GM20000 (cell line): ENCODE measurements at regions not wholly inside any gene's neighbourhood (a gene's known extent, or its start where the extent isn't known, plus 50 kb on each side); places are given as distances from the start of the nearest gene placed in this dataset.
"Not testable (repeated sequence)": the region's sequence is repeated elsewhere in the genome, so short reads cannot be mapped to it uniquely, and the experiment has no call there.

Experiments used
- DNase-seq: peaks from one replicate; pipeline ENCODE4 v3.0.0; 2012; ENCODE audit warnings: low spot score
- CTCF ChIP-seq: IDR thresholded peaks from 2 replicates; pipeline ENCODE4 v1.5.1; 2012; ENCODE audit warnings: mild to moderate bottlenecking, control low read depth; ENCODE audit errors: extremely low read depth, missing control alignments

- DNase-seq: no peak
- TF ChIP-seq CTCF: no peak
Observed at GRCh38 chr5:53782620-53783019, 222.2 kb downstream of the NDUFS4 start.

- no peak for TF ChIP-seq CTCF
- no peak for DNase-seq
Observed at GRCh38 chr5:53783624-53784228, 223.3 kb downstream of the NDUFS4 start.

GRCh38 chr5:53784596-53784995 is 224.2 kb downstream of the NDUFS4 start:
- DNase-seq: no peak
- no peak for TF ChIP-seq CTCF

- DNase-seq: no peak
- no peak for TF ChIP-seq CTCF
Observed at GRCh38 chr5:53785924-53786323, 225.5 kb downstream of the NDUFS4 start.

GRCh38 chr5:53790026-53790425 is 229.6 kb downstream of the NDUFS4 start:
- no peak for DNase-seq
- TF ChIP-seq CTCF: no peak

- no peak for TF ChIP-seq CTCF
- DNase-seq: no peak
Observed at GRCh38 chr5:53792338-53792737, 231.9 kb downstream of the NDUFS4 start.

GRCh38 chr5:53799644-53800043 is 239.2 kb downstream of the NDUFS4 start:
- DNase-seq: not testable (repeated sequence)

- not testable (repeated sequence) for DNase-seq
Observed at GRCh38 chr5:53808392-53808791, 248.0 kb downstream of the NDUFS4 start.
